A204.1 (cell line): ENCODE measurements at regions not wholly inside any gene's neighbourhood (a gene's known extent, or its start where the extent isn't known, plus 50 kb on each side); places are given as distances from the start of the nearest gene placed in this dataset.

Source experiments
- FAIRE-seq: peaks from 2 replicates; lab custom pipeline; 2012; peaks lifted over from hg19 to GRCh38; lab: Jason Lieb, UNC

GRCh38 chr7:34275624-34276023, 370.3 kb downstream of the BMPER start:
- no peak for FAIRE-seq

GRCh38 chr7:34277016-34277802, 371.9 kb downstream of the BMPER start:
- no peak for FAIRE-seq

GRCh38 chr7:34277803-34278199, 372.5 kb downstream of the BMPER start:
- no peak for FAIRE-seq

GRCh38 chr7:34281260-34281659, 375.9 kb downstream of the BMPER start:
- no peak for FAIRE-seq

GRCh38 chr7:34282271-34282670, 375.7 kb upstream of the NPSR1 start:
- no peak for FAIRE-seq

- no peak for FAIRE-seq
These were observed 361.4 kb upstream of the NPSR1 start for GRCh38 chr7:34296663-34297062.

- FAIRE-seq: no peak
These were observed 359.5 kb upstream of the NPSR1 start for GRCh38 chr7:34298492-34299013.

GRCh38 chr7:34299066-34299465, 359.0 kb upstream of the NPSR1 start:
- FAIRE-seq: no peak

GRCh38 chr7:34307540-34307939, 350.5 kb upstream of the NPSR1 start:
- FAIRE-seq: no peak

- no peak for FAIRE-seq
These were observed 349.4 kb upstream of the NPSR1 start for GRCh38 chr7:34308595-34308994.

GRCh38 chr7:34309116-34309515, 348.9 kb upstream of the NPSR1 start:
- no peak for FAIRE-seq

- no peak for FAIRE-seq
These were observed 348.4 kb upstream of the NPSR1 start for GRCh38 chr7:34309584-34309983.

GRCh38 chr7:34311591-34311990, 346.4 kb upstream of the NPSR1 start:
- no peak for FAIRE-seq

- FAIRE-seq: no peak
These were observed 345.4 kb upstream of the NPSR1 start for GRCh38 chr7:34312624-34313023.

- no peak for FAIRE-seq
These were observed 344.7 kb upstream of the NPSR1 start for GRCh38 chr7:34313289-34313688.

GRCh38 chr7:34315032-34315431, 343.0 kb upstream of the NPSR1 start:
- FAIRE-seq: no peak

GRCh38 chr7:34317039-34317438, 341.0 kb upstream of the NPSR1 start:
- FAIRE-seq: no peak

GRCh38 chr7:34320412-34320811, 337.6 kb upstream of the NPSR1 start:
- FAIRE-seq: no peak

GRCh38 chr7:34320926-34321661, 336.9 kb upstream of the NPSR1 start:
- no peak for FAIRE-seq

- FAIRE-seq: no peak
These were observed 335.2 kb upstream of the NPSR1 start for GRCh38 chr7:34322841-34323240.

- FAIRE-seq: no peak
These were observed 330.3 kb upstream of the NPSR1 start for GRCh38 chr7:34327681-34328080.

GRCh38 chr7:34330308-34330707, 327.7 kb upstream of the NPSR1 start:
- no peak for FAIRE-seq

GRCh38 chr7:34331102-34331501, 326.9 kb upstream of the NPSR1 start:
- FAIRE-seq: no peak

GRCh38 chr7:34332006-34332405, 326.0 kb upstream of the NPSR1 start:
- FAIRE-seq: no peak
